ENCODE measurements at regions not wholly inside any gene's neighbourhood (a gene's known extent, or its start where the extent isn't known, plus 50 kb on each side); places are given as distances from the start of the nearest gene placed in this dataset.

DNA sequence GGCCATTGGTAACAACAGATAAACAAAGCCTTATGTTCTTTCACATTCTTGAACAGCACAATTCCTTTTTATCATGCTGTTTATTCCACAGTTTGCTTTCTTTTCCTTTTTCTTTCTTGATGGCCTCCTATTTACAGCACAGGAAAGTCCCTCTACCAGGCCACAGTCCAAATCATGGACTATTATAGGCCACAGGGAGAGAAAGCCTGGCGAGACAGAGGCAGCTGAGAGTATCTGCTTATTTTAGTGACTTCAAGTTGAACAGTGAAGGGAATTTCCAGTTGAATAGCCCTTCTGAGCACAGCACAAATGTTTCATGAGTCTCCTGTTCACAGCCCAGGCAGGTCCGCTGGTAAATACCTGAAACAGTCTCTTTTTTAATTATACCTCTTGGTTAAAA is 263.7 kb upstream of the ARID1B start:
- Histone ChIP-seq H3K4me3 (no peak overlapping the region), H3K36me3 (no peaks in the 10 kb centered on the region), H3K4me1 (replicated peaks) (no peaks in the 10 kb centered on the region), H3K9me3 (replicated peaks) (peaks cover 4% of the 10 kb centered on the region; the same call in 1 of the 2 replicates), H3K27me3 (replicated peaks) (no peaks in the 10 kb centered on the region), H3K27ac (no peak overlapping the region)
- DNase-seq (ENCODE audit: low read depth in 1 of 2, low spot score in 2 of 2): no peak

DNA sequence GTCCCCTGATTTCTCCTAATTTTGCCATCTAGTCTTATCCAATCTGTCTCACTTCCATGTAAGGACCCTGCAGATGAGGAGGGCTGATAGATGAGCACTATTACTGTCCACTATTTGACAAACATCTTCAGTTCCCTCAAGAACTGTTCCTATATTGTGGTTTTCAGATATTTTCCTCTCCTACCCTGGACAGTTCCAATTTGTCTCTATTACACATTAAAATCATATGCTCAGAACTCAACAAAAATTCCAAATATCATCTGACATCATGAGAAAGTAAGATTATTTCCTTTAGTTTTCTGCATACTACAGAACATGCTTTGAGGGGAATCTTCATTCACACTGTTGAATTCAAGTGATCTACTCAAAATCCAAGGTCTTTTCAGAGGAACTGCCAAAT is 265.6 kb upstream of the ARID1B start:
- Histone ChIP-seq H3K9me3 (replicated peaks) (0 out of 2 replicates have a peak, but pooled peaks cover 4% of the 10 kb centered on the region), H3K4me1 (replicated peaks) (no peaks in the 10 kb centered on the region), H3K36me3 (no peaks in the 10 kb centered on the region), H3K4me3 (no peak overlapping the region), H3K27me3 (replicated peaks) (no peaks in the 10 kb centered on the region), H3K27ac (no peak overlapping the region)
- DNase-seq (ENCODE audit: low read depth in 1 of 2, low spot score in 2 of 2): no peak

DNA sequence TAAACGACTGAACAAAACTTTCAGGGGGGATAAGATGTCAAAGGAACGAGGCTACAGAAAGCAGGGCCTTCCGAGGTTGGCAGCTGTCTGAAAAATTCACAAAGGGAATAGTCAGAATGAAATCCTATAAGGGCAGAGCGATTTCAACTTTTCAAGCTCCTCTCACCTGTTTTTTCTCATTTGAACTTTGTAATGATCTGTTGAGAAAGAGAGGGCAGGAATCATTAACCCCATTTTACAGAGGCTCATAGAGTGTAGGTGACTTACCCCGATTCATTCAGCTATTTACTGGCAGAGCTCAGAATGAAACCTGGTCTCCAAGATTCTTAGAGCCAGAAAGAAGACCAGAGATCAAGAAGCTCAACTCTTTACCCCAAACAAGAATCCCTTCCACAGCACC is 266.1 kb upstream of the ARID1B start:
- no peak for DNase-seq (ENCODE audit: low read depth in 1 of 2, low spot score in 2 of 2)
- no peak overlapping the region for H3K27ac ChIP-seq
- H3K4me3 ChIP-seq: no peak overlapping the region
- H3K4me1 ChIP-seq (replicated peaks): no peaks in the 10 kb centered on the region
- no peaks in the 10 kb centered on the region for H3K27me3 ChIP-seq (replicated peaks)
- H3K9me3 ChIP-seq (replicated peaks): 0 out of 2 replicates have a peak, but pooled peaks cover 4% of the 10 kb centered on the region
- H3K36me3 ChIP-seq: no peaks in the 10 kb centered on the region

DNA sequence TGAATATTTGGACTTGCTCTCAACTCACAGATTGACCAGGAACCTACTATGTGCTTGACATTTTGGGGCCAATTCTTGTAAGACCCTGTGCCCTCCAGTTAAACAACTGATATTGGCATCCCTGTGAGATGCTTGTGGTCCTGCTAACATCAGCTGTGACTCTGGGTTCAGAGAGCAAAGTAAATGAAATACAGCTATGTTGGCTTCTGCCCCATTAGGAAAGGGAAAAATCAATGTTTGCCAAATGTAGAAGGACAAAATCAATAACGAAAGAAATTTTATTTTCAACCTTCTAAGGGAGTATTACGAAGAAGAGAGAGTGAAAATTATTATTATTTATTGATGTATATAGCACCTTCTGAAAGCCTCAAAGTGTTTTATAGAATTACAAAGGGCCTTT is 266.9 kb upstream of the ARID1B start:
- H3K9me3 ChIP-seq (replicated peaks): 0 out of 2 replicates have a peak, but pooled peaks cover 3% of the 10 kb centered on the region
- no peaks in the 10 kb centered on the region for H3K36me3 ChIP-seq
- H3K4me1 ChIP-seq (replicated peaks): no peaks in the 10 kb centered on the region
- H3K27me3 ChIP-seq (replicated peaks): no peaks in the 10 kb centered on the region
- no peak overlapping the region for H3K4me3 ChIP-seq
- no peak for DNase-seq (ENCODE audit: low read depth in 1 of 2, low spot score in 2 of 2)
- H3K27ac ChIP-seq: no peak overlapping the region

DNA sequence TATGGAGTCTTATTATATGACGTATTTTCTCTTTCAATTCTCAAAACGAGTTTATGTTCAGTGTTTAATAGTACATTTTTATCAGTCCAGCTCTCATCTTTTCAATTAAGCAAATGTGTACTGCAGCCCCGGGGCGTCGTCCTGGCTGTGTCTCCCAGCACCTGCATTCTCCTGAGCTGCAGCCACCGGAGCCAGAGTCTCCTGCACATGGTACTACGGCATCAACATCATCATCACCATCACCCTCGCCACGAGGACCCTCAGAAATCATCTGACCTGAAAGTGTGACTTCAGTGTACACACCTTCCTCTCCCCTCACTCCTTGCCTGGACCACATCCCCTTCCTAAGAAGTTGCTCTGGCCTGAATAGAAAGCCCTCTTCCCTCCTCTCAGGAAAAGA is 267.7 kb upstream of the ARID1B start:
- Histone ChIP-seq H3K4me1 (replicated peaks) (no peaks in the 10 kb centered on the region), H3K4me3 (no peak overlapping the region), H3K36me3 (no peaks in the 10 kb centered on the region), H3K27me3 (replicated peaks) (no peaks in the 10 kb centered on the region), H3K9me3 (replicated peaks) (no peaks in the 10 kb centered on the region), H3K27ac (no peak overlapping the region)
- no peak for DNase-seq (ENCODE audit: low read depth in 1 of 2, low spot score in 2 of 2)

DNA sequence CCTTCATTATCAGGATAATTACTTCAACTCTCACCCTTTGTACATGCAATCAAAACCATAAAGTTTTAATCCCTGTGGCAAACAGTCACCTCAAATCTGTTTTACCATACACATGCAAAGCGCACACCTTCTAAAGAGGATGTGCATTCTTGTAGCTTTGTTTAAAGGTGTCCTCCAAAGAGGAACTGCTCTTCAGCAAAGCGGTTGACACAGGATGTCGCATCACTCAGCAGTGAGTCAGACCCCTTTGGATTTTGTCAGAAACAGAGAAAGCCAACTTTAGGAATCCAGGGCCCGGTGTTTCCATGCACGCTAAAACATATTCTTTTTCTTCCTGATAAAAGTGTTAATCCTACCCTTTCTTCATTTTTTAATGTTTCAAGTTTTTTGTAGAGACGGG is 268.3 kb upstream of the ARID1B start:
- no peak for DNase-seq (ENCODE audit: low read depth in 1 of 2, low spot score in 2 of 2)
- H3K27me3 ChIP-seq (replicated peaks): no peaks in the 10 kb centered on the region
- no peaks in the 10 kb centered on the region for H3K4me1 ChIP-seq (replicated peaks)
- H3K27ac ChIP-seq: no peak overlapping the region
- H3K9me3 ChIP-seq (replicated peaks): no peaks in the 10 kb centered on the region
- no peaks in the 10 kb centered on the region for H3K36me3 ChIP-seq
- H3K4me3 ChIP-seq: no peak overlapping the region

DNA sequence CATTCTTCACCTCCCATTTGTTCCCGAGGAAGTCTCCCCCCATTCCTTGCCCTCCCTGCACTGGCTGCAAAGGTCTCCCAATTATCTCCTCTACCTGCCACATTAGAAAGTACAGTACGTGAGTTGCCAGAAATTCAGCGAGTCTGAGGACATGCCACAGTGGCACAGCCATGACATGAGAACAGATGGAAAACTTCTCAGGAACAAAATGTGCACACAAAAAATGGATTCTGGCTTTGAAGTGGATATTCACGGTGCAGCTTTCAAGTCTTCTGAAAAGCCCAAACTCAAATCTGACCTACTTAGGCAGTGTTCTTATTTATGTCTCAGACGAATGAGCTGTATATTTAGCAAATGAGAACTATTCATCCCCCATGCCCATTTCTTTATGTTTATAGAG is 269.1 kb upstream of the ARID1B start:
- no peaks in the 10 kb centered on the region for H3K36me3 ChIP-seq

DNA sequence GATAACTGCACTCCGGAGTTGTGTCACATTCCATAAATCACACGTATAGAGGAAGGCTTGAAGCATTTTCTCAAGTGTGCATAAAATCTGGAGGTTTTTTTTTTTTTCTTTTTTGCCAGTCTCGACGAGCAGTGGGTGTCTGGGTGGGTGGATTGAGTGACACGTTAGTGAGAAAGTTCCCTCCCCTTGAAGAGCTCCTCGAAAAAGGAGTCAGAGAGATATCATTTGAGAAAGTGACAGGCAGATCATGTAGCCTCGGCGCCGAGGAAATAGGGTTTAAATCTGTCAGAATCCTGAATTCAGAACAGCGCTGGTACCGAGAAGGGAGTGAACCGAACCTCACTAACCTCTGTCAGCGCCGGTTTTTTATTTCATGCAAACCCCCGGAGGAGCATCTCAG is 269.5 kb upstream of the ARID1B start:
- Histone ChIP-seq H3K27ac (no peak overlapping the region), H3K4me3 (no peak overlapping the region), H3K27me3 (replicated peaks) (no peaks in the 10 kb centered on the region), H3K4me1 (replicated peaks) (no peaks in the 10 kb centered on the region), H3K9me3 (replicated peaks) (no peaks in the 10 kb centered on the region), H3K36me3 (no peaks in the 10 kb centered on the region)
- no peak for DNase-seq (ENCODE audit: low read depth in 1 of 2, low spot score in 2 of 2)

More for the DNA sequence above, 269.1 kb upstream of the ARID1B start:
- Histone ChIP-seq H3K27ac (no peak overlapping the region), H3K27me3 (replicated peaks) (no peaks in the 10 kb centered on the region), H3K4me3 (no peak overlapping the region), H3K9me3 (replicated peaks) (no peaks in the 10 kb centered on the region), H3K4me1 (replicated peaks) (no peaks in the 10 kb centered on the region)
- DNase-seq (ENCODE audit: low read depth in 1 of 2, low spot score in 2 of 2): no peak

DNA sequence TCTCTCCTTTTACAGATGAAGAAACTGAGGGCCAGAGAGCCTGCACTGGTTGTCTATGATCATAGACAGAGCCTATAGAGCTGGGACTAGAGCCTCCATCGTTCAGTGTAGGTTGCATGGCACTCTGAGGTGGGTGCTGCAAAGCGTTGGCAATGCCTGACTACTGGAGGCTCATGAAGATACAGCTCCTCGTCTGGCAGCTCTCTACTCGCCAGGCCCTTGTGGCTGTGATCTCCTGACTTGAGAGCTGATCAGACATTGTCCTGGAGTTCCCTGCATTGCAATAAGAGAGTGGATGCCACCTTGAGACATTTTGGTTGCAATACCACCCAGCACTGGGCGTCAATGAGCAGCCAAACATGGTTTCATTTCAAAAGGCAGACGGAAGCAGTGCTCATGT is 270.1 kb upstream of the ARID1B start:
- DNase-seq (ENCODE audit: low read depth in 1 of 2, low spot score in 2 of 2): no peak
- Histone ChIP-seq H3K9me3 (replicated peaks) (no peaks in the 10 kb centered on the region), H3K36me3 (no peaks in the 10 kb centered on the region), H3K4me1 (replicated peaks) (no peaks in the 10 kb centered on the region), H3K27me3 (replicated peaks) (no peaks in the 10 kb centered on the region), H3K27ac (no peak overlapping the region), H3K4me3 (no peak overlapping the region)

DNA sequence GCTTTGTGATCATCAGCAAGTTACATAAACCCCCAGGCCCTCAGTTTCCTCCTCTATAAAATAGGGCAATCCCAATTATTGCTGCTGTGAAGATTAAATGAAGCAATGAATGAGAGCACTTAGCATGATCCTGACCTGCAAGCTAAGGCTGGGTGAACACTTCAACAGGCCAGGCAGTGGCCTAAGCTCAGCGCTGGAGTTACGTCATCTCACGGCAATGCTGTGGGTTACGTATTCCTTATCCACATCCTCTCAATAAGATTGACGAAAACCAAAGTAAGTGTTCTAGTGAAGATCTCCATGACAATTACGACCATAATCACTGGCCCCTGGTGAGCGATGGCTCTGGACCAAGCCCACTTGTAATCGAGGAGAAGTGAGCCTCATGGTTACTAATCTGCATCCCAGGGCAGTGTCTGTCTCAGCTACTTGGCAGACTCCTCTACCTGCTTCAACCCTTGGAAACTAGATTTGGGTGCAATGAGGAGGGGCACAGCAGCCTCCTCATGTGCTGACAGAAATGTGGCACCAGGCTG is 274.1 kb upstream of the ARID1B start:
- no peaks in the 10 kb centered on the region for H3K27me3 ChIP-seq (replicated peaks)
- H3K4me1 ChIP-seq (replicated peaks): no peaks in the 10 kb centered on the region
- 0 out of 2 replicates have a peak, but pooled peaks cover 4% of the 10 kb centered on the region for H3K9me3 ChIP-seq (replicated peaks)

DNA sequence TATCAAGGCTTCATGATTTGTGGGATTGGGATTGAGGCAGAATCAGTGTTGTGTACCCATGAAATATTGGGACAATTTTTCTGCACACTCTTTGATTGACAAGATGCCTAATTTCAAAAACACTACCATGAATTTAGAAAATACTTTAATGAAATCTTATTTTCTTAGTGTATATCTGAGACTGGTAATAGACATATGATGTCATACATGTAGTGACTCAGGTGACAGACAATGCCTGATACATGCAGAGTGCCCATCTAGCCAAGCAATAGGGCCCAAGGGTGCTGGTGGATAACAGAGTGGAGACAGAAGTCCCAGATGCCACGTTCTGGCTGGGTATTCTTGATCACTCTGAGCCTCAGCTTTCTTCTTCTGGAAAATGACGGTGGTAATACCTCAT is 279.6 kb upstream of the ARID1B start:
- no peaks in the 10 kb centered on the region for H3K4me1 ChIP-seq (replicated peaks)
- DNase-seq (ENCODE audit: low read depth in 1 of 2, low spot score in 2 of 2): no peak
- no peak overlapping the region for H3K4me3 ChIP-seq
- H3K9me3 ChIP-seq (replicated peaks): 0 out of 2 replicates have a peak, but pooled peaks cover 13% of the 10 kb centered on the region
- H3K36me3 ChIP-seq: no peaks in the 10 kb centered on the region
- no peak overlapping the region for H3K27ac ChIP-seq
- no peaks in the 10 kb centered on the region for H3K27me3 ChIP-seq (replicated peaks)

More for the DNA sequence above, 274.1 kb upstream of the ARID1B start:
- no peak overlapping the region for H3K4me3 ChIP-seq
- H3K27ac ChIP-seq: no peak overlapping the region
- H3K36me3 ChIP-seq: no peaks in the 10 kb centered on the region
- DNase-seq (ENCODE audit: low read depth in 1 of 2, low spot score in 2 of 2): no peak

DNA sequence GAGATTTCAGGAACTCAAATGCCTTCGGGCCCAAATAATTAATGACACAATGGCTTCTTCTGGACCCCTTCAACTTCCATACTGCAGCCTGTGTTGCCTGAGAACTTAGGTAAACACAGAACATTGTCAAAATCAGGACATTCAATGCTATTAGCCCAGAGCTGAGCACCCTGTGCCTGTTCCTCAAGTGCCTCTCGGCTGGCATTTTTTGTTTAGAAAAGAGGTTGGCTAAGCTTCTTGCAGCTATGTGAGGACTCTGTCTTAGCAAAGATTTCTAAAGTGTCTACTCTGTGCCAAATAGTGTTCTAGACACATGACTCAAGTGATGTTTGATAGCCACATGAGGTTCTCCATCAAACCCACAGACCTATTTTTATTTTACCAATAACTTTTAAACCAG is 289.3 kb upstream of the ARID1B start:
- no peaks in the 10 kb centered on the region for H3K36me3 ChIP-seq
- no peak for DNase-seq (ENCODE audit: low read depth in 1 of 2, low spot score in 2 of 2)
- H3K4me3 ChIP-seq: no peak overlapping the region
- H3K9me3 ChIP-seq (replicated peaks): no peaks in the 10 kb centered on the region
- no peaks in the 10 kb centered on the region for H3K27me3 ChIP-seq (replicated peaks)
- no peak overlapping the region for H3K27ac ChIP-seq
- H3K4me1 ChIP-seq (replicated peaks): no peaks in the 10 kb centered on the region

DNA sequence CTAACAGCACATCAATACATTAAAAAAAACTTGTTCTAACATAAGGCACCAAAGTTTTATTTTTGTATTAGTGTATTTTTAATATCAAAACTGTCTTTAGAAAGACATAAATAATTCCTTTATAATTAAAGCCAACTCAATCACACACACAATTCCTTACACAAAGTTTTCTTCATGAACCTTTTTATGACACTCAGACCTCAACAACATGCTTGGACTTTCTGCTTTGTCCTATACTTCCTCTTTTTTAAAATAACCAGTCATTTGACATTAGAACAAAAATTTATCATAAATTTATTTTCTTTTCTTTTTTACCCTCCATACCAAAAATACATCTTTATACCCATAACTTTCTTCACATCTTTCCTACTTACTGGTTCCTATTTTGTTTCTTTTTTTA is 292.0 kb upstream of the ARID1B start:
- Histone ChIP-seq H3K4me1 (replicated peaks) (no peaks in the 10 kb centered on the region), H3K36me3 (no peaks in the 10 kb centered on the region), H3K27ac (no peak overlapping the region), H3K27me3 (replicated peaks) (no peaks in the 10 kb centered on the region), H3K4me3 (no peak overlapping the region), H3K9me3 (replicated peaks) (no peaks in the 10 kb centered on the region)
- no peak for DNase-seq (ENCODE audit: low read depth in 1 of 2, low spot score in 2 of 2)

DNA sequence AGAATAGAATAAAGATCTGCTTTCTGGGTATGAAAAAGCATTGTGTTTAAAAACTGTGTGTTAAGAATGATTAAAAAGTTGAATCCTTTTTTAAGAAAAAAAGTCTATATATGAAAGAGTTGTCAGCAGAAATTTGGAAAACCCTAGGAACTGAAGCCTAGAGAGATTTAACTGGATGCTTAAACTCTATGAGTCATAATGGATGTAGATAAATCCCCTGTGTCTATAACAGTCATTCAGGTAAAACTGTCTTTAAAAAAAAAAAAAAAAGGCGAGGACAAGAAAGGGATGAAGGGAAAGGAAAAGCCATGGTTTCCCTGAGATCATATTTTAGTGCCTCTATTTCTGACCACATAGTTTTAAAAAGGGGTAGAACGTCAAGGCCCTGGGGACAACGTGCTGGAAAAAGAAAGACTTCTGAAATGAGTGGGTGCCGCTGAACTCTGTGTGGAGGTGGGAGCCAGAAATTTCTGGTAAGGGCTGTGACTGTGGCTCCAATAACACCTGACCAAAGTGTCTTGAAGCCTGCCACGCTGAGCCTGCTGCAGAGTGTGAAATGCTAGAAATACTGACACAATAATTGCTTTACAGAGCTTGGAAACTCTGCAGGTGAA is 302.6 kb upstream of the ARID1B start:
- no peaks in the 10 kb centered on the region for H3K4me1 ChIP-seq (replicated peaks)
- H3K4me3 ChIP-seq: no peak overlapping the region
- no peaks in the 10 kb centered on the region for H3K36me3 ChIP-seq
- no peak for DNase-seq (ENCODE audit: low read depth in 1 of 2, low spot score in 2 of 2)
- no peaks in the 10 kb centered on the region for H3K27me3 ChIP-seq (replicated peaks)
- H3K9me3 ChIP-seq (replicated peaks): no peaks in the 10 kb centered on the region
- H3K27ac ChIP-seq: no peak overlapping the region

DNA sequence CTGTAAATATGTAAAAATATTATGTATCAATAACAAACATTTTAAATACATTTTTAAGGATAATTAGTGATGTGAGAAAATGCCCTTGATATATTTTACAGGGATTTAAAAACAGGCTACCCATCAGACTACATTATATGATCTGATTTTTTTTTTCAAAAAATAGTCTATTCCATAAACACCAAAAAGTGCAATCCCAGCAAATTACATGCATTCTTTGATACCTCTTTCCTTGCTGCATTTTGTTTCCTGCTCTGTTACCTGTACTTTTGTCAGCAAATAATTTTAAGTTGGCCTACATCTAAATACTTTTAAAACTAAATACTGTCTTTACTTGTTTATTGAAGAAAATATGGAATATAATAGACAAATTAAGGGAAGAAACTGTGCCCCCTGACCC is 306.2 kb upstream of the ARID1B start:
- no peaks in the 10 kb centered on the region for H3K9me3 ChIP-seq (replicated peaks)
- no peak overlapping the region for H3K27ac ChIP-seq
- no peaks in the 10 kb centered on the region for H3K4me1 ChIP-seq (replicated peaks)
- H3K27me3 ChIP-seq (replicated peaks): no peaks in the 10 kb centered on the region
- no peak for DNase-seq (ENCODE audit: low read depth in 1 of 2, low spot score in 2 of 2)
- H3K4me3 ChIP-seq: no peak overlapping the region
- H3K36me3 ChIP-seq: no peaks in the 10 kb centered on the region

Measured in SJSA1 (cell line).